ENCODE measurements at regions not wholly inside any gene's neighbourhood (a gene's known extent, or its start where the extent isn't known, plus 50 kb on each side); places are given as distances from the start of the nearest gene placed in this dataset.
A peak's percentile ranks its signal among the peaks of the same experiment; 100 is the strongest.

GRCh38 chr2:205937211-205937610 is 148.8 kb downstream of the INO80D start:
- DNase-seq: peak in 1 of 2 experiments; percentile 44
- no peak for TF ChIP-seq CTCF (IDR thresholded peaks at IDR 0.05; ENCODE audit: insufficient read depth in 1 of 2, low read depth in 1 of 2, low read length in 1 of 2, severe bottlenecking in 1 of 2, unreplicated experiment in 1 of 2)
- Mint-ChIP-seq H3K9me3 (ENCODE audit: unreplicated experiment) (peaks cover 8% of the 10 kb centered on the region), H3K4me1 (ENCODE audit: low read depth, unreplicated experiment) (peaks cover 29% of the 10 kb centered on the region), H3K4me3 (ENCODE audit: unreplicated experiment) (no peak overlapping the region), H3K27me3 (ENCODE audit: insufficient read depth, unreplicated experiment) (no peaks in the 10 kb centered on the region), H3K36me3 (ENCODE audit: insufficient read depth, unreplicated experiment) (no peaks in the 10 kb centered on the region), H3K27ac (ENCODE audit: unreplicated experiment) (no peak overlapping the region)
- H3K36me3 ChIP-seq (ENCODE audit: control insufficient read depth, insufficient read depth, low read length): no peaks in the 10 kb centered on the region
- H3K9me3 ChIP-seq: no peaks in the 10 kb centered on the region
- H3K27me3 ChIP-seq (replicated peaks; ENCODE audit: control insufficient read depth, insufficient read depth, low read length): no peaks in the 10 kb centered on the region
- no peak overlapping the region for H3K4me3 ChIP-seq (ENCODE audit: low read depth, low read length)
- H3K4me1 ChIP-seq: peaks cover 28% of the 10 kb centered on the region
- ChIA-PET POLR2A (no interaction called here), CTCF (interaction anchor here (0.8 to 2.1 kb wide), 2 partner anchors 11 kb away, joined by 4 to 9 read pairs; no protein-coding TSS in a partner anchor)
- intact Hi-C loops (cut with micrococcal nuclease; ENCODE audit: unreplicated experiment): loop anchor here (10.0 kb wide), 1 partner anchor 582 kb away; no protein-coding TSS in a partner anchor
- no TSS peak for BruUV-seq (replicated peaks)

- DNase-seq: no peak
- Mint-ChIP-seq H3K9me3 (ENCODE audit: unreplicated experiment) (peaks cover 8% of the 10 kb centered on the region), H3K4me1 (ENCODE audit: low read depth, unreplicated experiment) (peaks cover 29% of the 10 kb centered on the region), H3K27me3 (ENCODE audit: insufficient read depth, unreplicated experiment) (no peaks in the 10 kb centered on the region), H3K27ac (ENCODE audit: unreplicated experiment) (no peak overlapping the region), H3K36me3 (ENCODE audit: insufficient read depth, unreplicated experiment) (no peaks in the 10 kb centered on the region), H3K4me3 (ENCODE audit: unreplicated experiment) (no peak overlapping the region)
- ChIA-PET CTCF (interaction anchor here (1.3 to 2.1 kb wide), 2 partner anchors 11 to 12 kb away, joined by 5 to 9 read pairs; no protein-coding TSS in a partner anchor), POLR2A (interaction anchor here (0.7 kb wide), 1 partner anchor 108 kb away, joined by 3 read pairs; no protein-coding TSS in a partner anchor)
- intact Hi-C loops (cut with micrococcal nuclease; ENCODE audit: unreplicated experiment): loop anchor here (10.0 kb wide), 1 partner anchor 582 kb away; no protein-coding TSS in a partner anchor
- Histone ChIP-seq H3K4me3 (ENCODE audit: low read depth, low read length) (no peak overlapping the region), H3K4me1 (peaks cover 28% of the 10 kb centered on the region), H3K9me3 (no peaks in the 10 kb centered on the region), H3K36me3 (ENCODE audit: control insufficient read depth, insufficient read depth, low read length) (no peaks in the 10 kb centered on the region), H3K27me3 (replicated peaks; ENCODE audit: control insufficient read depth, insufficient read depth, low read length) (no peaks in the 10 kb centered on the region)
- no TSS peak for BruUV-seq (replicated peaks)
- no peak for TF ChIP-seq CTCF (IDR thresholded peaks at IDR 0.05; ENCODE audit: insufficient read depth in 1 of 2, low read depth in 1 of 2, low read length in 1 of 2, severe bottlenecking in 1 of 2, unreplicated experiment in 1 of 2)
Measured at GRCh38 chr2:205936446-205936845, 149.5 kb downstream of the INO80D start.

GRCh38 chr2:205934443-205934842 is 151.5 kb downstream of the INO80D start:
- H3K36me3 ChIP-seq (ENCODE audit: control insufficient read depth, insufficient read depth, low read length): no peaks in the 10 kb centered on the region
- intact Hi-C loops (cut with micrococcal nuclease; ENCODE audit: unreplicated experiment): loop anchor here (1.0 to 10.0 kb wide), 2 partner anchors 14 to 580 kb away; no protein-coding TSS in a partner anchor
- CTCF ChIA-PET: interaction anchor here (0.6 to 1.5 kb wide), 4 partner anchors 8 to 21 kb away, joined by 3 to 8 read pairs (median 6); no protein-coding TSS in a partner anchor
- DNase-seq: no peak
- H3K9me3 ChIP-seq: no peaks in the 10 kb centered on the region
- Mint-ChIP-seq H3K4me1 (ENCODE audit: low read depth, unreplicated experiment) (peaks cover 47% of the 10 kb centered on the region), H3K27me3 (ENCODE audit: insufficient read depth, unreplicated experiment) (no peaks in the 10 kb centered on the region), H3K27ac (ENCODE audit: unreplicated experiment) (peak overlapping the region; percentile 80), H3K36me3 (ENCODE audit: insufficient read depth, unreplicated experiment) (no peaks in the 10 kb centered on the region), H3K4me3 (ENCODE audit: unreplicated experiment) (peak overlapping the region; percentile 21), H3K9me3 (ENCODE audit: unreplicated experiment) (peaks cover 2% of the 10 kb centered on the region)
- no peaks in the 10 kb centered on the region for H3K27me3 ChIP-seq (replicated peaks; ENCODE audit: control insufficient read depth, insufficient read depth, low read length)
- TF ChIP-seq CTCF (IDR thresholded peaks at IDR 0.05; ENCODE audit: insufficient read depth in 1 of 2, low read depth in 1 of 2, low read length in 1 of 2, severe bottlenecking in 1 of 2, unreplicated experiment in 1 of 2): peak in 1 of 2 experiments; percentile 18
- H3K4me3 ChIP-seq (ENCODE audit: low read depth, low read length): no peak overlapping the region
- no TSS peak for BruUV-seq (replicated peaks)
- POLR2A ChIA-PET: no interaction called here
- H3K4me1 ChIP-seq: peaks cover 40% of the 10 kb centered on the region

All from Caco-2 (cell line).